Caco-2 (cell line): ENCODE measurements at regions not wholly inside any gene's neighbourhood (a gene's known extent, or its start where the extent isn't known, plus 50 kb on each side); places are given as distances from the start of the nearest gene placed in this dataset.

ENCODE experiments used
- BruUV-seq: library from RNA; stranded (reverse); fragments of 400-500 nt; replicated peaks from 2 replicates; lab custom pipeline; 2021; lab: Mats Ljungman, UMichigan
- CTCF ChIA-PET: fragments of 300-600 bp; sonication (Branson Sonifier 250); formaldehyde crosslinking; loops from one replicate; lab custom pipeline; 2022; ENCODE audit warnings: antibody characterized with exemption; lab: Charles Lee
- POLR2A ChIA-PET: fragments of 300-600 bp; sonication (Branson Sonifier 250); formaldehyde crosslinking; loops from one replicate; lab custom pipeline; 2022; ENCODE audit warnings: antibody characterized with exemption; lab: Charles Lee
- DNase-seq, 2 experiments: peaks; one replicate each; pipeline versions ENCODE4 v3.0.0 to v3.0.0-alpha.2; 2020 to 2022
- H3K27me3 ChIP-seq: replicated peaks from 2 replicates; pipeline ENCODE4 v1.6.0; 2011; ENCODE audit warnings: low read length; ENCODE audit not compliant: control insufficient read depth, insufficient read depth
- H3K36me3 ChIP-seq: 2 replicates; pipeline ENCODE4 v1.5.1; 2011; ENCODE audit warnings: low read length; ENCODE audit not compliant: control insufficient read depth, insufficient read depth
- H3K4me1 ChIP-seq: fragments of 250-450 bp; sonication (Bioruptor Pico); 2 replicates; pipeline ENCODE4 v1.5.1; 2020; ENCODE audit warnings: mild to moderate bottlenecking
- H3K4me3 ChIP-seq: 2 replicates; pipeline ENCODE4 v1.5.1; 2011; ENCODE audit warnings: low read depth, mild to moderate bottlenecking, control low read depth, low read length
- H3K9me3 ChIP-seq: fragments of 250-450 bp; sonication (Bioruptor Pico); 2 replicates; pipeline ENCODE4 v1.5.1; 2020; ENCODE audit warnings: mild to moderate bottlenecking, moderate library complexity
- H3K27ac Mint-ChIP-seq: one replicate; pipeline ENCODE4 v1.8.0; 2022; ENCODE audit warnings: mixed read lengths; ENCODE audit not compliant: unreplicated experiment
- H3K27me3 Mint-ChIP-seq: one replicate; pipeline ENCODE4 v1.8.0; 2022; ENCODE audit warnings: mixed read lengths; ENCODE audit not compliant: insufficient read depth, unreplicated experiment
- H3K36me3 Mint-ChIP-seq: one replicate; pipeline ENCODE4 v1.8.0; 2022; ENCODE audit warnings: mild to moderate bottlenecking, mixed read lengths; ENCODE audit not compliant: insufficient read depth, unreplicated experiment
- H3K4me1 Mint-ChIP-seq: one replicate; pipeline ENCODE4 v1.8.0; 2022; ENCODE audit warnings: low read depth, mixed read lengths; ENCODE audit not compliant: unreplicated experiment
- H3K4me3 Mint-ChIP-seq: one replicate; pipeline ENCODE4 v1.8.0; 2022; ENCODE audit warnings: mild to moderate bottlenecking, moderate library complexity, mixed read lengths; ENCODE audit not compliant: unreplicated experiment
- H3K9me3 Mint-ChIP-seq: one replicate; pipeline ENCODE4 v1.8.0; 2022; ENCODE audit warnings: mixed read lengths; ENCODE audit not compliant: unreplicated experiment
- CTCF ChIP-seq, 2 experiments: fragments of 200-600 bp in 1 of 2; IDR thresholded peaks; 1 replicate in 1 of 2; 2 replicates in 1 of 2; pipeline versions ENCODE4 v1.5.1 to v1.8.0; 2011 to 2022; ENCODE audit warnings: antibody characterized with exemption in 1 of 2, control low read depth in 1 of 2, inconsistent platforms in 1 of 2, low read depth in 1 of 2, low read length in 1 of 2, mild to moderate bottlenecking in 1 of 2, moderate library complexity in 1 of 2; ENCODE audit not compliant: insufficient read depth in 1 of 2, severe bottlenecking in 1 of 2, unreplicated experiment in 1 of 2
- intact Hi-C: fragments of 100-400 bp; cut with micrococcal nuclease; formaldehyde crosslinking; loops from one replicate; pipeline ENCODE4 v1.10.0; 2022; ENCODE audit not compliant: unreplicated experiment

- peaks cover 20% of the 10 kb centered on the region for H3K4me1 Mint-ChIP-seq
- CTCF ChIA-PET = interaction anchor here (0.7 kb wide), 1 partner anchor 9 kb away, joined by 3 read pairs; no protein-coding TSS in a partner anchor
- no TSS peak for BruUV-seq
- peaks cover 55% of the 10 kb centered on the region for H3K4me1 ChIP-seq
- DNase-seq = no peak
- no peaks in the 10 kb centered on the region for H3K27me3 Mint-ChIP-seq
- no peaks in the 10 kb centered on the region for H3K27me3 ChIP-seq
- intact Hi-C loops = no loop called here
- H3K9me3 ChIP-seq = no peaks in the 10 kb centered on the region
- no peak for TF ChIP-seq CTCF (IDR thresholded peaks at IDR 0.05; ENCODE audit: insufficient read depth in 1 of 2, low read depth in 1 of 2, low read length in 1 of 2, severe bottlenecking in 1 of 2, unreplicated experiment in 1 of 2)
- peaks cover 17% of the 10 kb centered on the region for H3K36me3 Mint-ChIP-seq
- no peaks in the 10 kb centered on the region for H3K36me3 ChIP-seq
- no peaks in the 10 kb centered on the region for H3K9me3 Mint-ChIP-seq
- H3K27ac Mint-ChIP-seq = peak overlapping the region; percentile 92
- peak overlapping the region; percentile 29 for H3K4me3 Mint-ChIP-seq
- no peak overlapping the region for H3K4me3 ChIP-seq
- POLR2A ChIA-PET = interaction anchor here (0.6 to 1.2 kb wide), 2 partner anchors 10 to 63 kb away, joined by 4 read pairs; no protein-coding TSS in a partner anchor
These were observed 140.5 kb downstream of the TOMM20 start for GRCh38 chr1:234988155-234988517.

- intact Hi-C loops = loop anchor here (1.0 kb wide), 2 partner anchors 12 to 24 kb away; no protein-coding TSS in a partner anchor
- peaks cover 17% of the 10 kb centered on the region for H3K36me3 Mint-ChIP-seq
- no peaks in the 10 kb centered on the region for H3K27me3 Mint-ChIP-seq
- Histone ChIP-seq H3K4me1 (peaks cover 55% of the 10 kb centered on the region), H3K27me3 (no peaks in the 10 kb centered on the region), H3K36me3 (no peaks in the 10 kb centered on the region), H3K4me3 (no peak overlapping the region), H3K9me3 (no peaks in the 10 kb centered on the region)
- TF ChIP-seq CTCF (IDR thresholded peaks at IDR 0.05; ENCODE audit: insufficient read depth in 1 of 2, low read depth in 1 of 2, low read length in 1 of 2, severe bottlenecking in 1 of 2, unreplicated experiment in 1 of 2) = no peak
- DNase-seq = peak; percentile 86 to 87
- TSS peak; percentile 49 for BruUV-seq
- POLR2A ChIA-PET = interaction anchor here (0.6 to 1.2 kb wide), 4 partner anchors 9 to 64 kb away, joined by 4 to 5 read pairs (median 4); no protein-coding TSS in a partner anchor
- no peaks in the 10 kb centered on the region for H3K9me3 Mint-ChIP-seq
- H3K4me3 Mint-ChIP-seq = peak overlapping the region; percentile 29
- peak overlapping the region; percentile 92 for H3K27ac Mint-ChIP-seq
- CTCF ChIA-PET = no interaction called here
- H3K4me1 Mint-ChIP-seq = peaks cover 20% of the 10 kb centered on the region
These were observed 141.1 kb downstream of the TOMM20 start for GRCh38 chr1:234987415-234988154.

- POLR2A ChIA-PET = interaction anchor here (0.8 to 1.2 kb wide), 3 partner anchors 8 to 17 kb away, joined by 4 to 5 read pairs (median 4); no protein-coding TSS in a partner anchor
- Mint-ChIP-seq H3K27me3 (no peaks in the 10 kb centered on the region), H3K27ac (peak overlapping the region; percentile 92), H3K4me1 (peaks cover 20% of the 10 kb centered on the region), H3K9me3 (no peaks in the 10 kb centered on the region), H3K36me3 (peaks cover 17% of the 10 kb centered on the region), H3K4me3 (peak overlapping the region; percentile 29)
- H3K4me3 ChIP-seq = no peak overlapping the region
- TF ChIP-seq CTCF (IDR thresholded peaks at IDR 0.05; ENCODE audit: insufficient read depth in 1 of 2, low read depth in 1 of 2, low read length in 1 of 2, severe bottlenecking in 1 of 2, unreplicated experiment in 1 of 2) = no peak
- H3K27me3 ChIP-seq = no peaks in the 10 kb centered on the region
- H3K4me1 ChIP-seq = peaks cover 55% of the 10 kb centered on the region
- DNase-seq = no peak
- CTCF ChIA-PET = interaction anchor here (0.5 kb wide), 1 partner anchor 111 kb away, joined by 3 read pairs; no protein-coding TSS in a partner anchor
- H3K36me3 ChIP-seq = no peaks in the 10 kb centered on the region
- BruUV-seq = no TSS peak
- no peaks in the 10 kb centered on the region for H3K9me3 ChIP-seq
- intact Hi-C loops = loop anchor here (1.0 kb wide), 2 partner anchors 12 to 24 kb away; no protein-coding TSS in a partner anchor
These were observed 141.8 kb downstream of the TOMM20 start for GRCh38 chr1:234986750-234987414.
